HG02678 (cell line): ENCODE measurements at regions not wholly inside any gene's neighbourhood (a gene's known extent, or its start where the extent isn't known, plus 50 kb on each side); places are given as distances from the start of the nearest gene placed in this dataset.

Source experiments
- ATAC-seq: cut with Tn5 transposase; IDR thresholded peaks from one replicate; pipeline ENCODE4 v1.9.1; 2021; ENCODE audit warnings: mild to moderate bottlenecking, moderate library complexity; ENCODE audit not compliant: unreplicated experiment

DNA sequence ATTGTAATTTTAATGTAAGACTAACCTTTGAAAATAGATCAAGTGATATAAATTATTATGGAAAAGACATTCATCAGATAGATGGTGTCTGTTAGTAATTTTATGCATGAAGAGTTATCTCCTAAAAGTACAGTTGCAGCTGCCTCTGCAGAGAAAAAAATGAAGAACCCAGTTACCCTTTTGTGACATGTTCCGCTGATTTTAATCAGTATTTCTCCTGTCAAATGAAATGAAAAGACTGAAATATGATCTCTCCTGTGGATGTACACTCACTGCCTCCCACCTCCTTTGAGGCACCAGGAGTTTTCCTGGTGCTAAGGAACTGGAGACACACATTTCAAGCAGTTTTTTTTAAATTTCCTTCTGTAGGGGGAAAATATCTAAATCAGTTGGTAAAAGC, 277.4 kb downstream of the KIF4B start:
- no peak for ATAC-seq

DNA sequence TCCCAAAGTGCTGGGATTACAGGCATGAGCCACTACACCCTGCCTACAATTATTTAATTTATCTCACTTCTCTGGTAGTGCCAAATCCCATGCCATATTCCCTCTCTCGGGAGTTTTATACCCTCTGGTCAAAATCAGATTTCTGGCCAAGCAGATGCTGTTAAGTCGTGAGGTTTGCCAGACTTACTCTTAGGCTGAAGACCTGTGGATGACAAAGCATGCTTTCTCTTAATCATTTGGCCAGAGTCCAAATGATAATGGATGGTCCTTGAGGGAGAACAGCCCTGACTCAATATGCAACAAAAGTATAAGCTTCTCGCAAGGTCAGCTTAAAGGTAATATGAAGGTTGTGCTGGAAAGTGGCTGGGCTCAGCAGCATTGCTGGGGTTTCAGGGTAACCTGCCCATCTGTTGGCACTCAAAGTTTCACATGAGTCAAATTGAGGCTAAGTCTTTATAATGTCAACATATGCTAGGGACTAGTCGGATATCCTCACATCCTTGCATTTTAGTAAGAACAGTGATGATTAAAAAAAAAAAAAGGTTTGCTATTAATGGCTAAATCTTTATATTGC, 280.1 kb downstream of the KIF4B start:
- no peak for ATAC-seq

DNA sequence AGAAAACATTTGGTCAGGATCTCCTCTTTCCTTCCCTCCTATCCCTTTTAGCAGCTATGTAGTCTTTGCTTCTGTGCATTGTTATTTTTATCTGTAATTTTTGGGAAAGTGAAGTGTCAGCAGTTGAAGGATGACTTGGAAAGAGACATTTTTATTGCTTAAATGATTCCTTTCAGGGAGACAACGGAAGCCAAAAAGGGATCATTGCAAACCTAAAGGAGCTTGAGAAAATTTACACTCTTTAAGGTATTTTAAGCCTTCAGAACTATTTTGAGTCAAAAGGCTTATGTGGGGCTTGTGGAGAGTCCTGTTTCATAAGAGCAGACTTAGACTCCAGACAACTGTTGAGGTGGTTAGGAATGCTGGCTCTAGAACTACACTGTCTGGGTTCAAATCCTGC, 281.6 kb downstream of the KIF4B start:
- no peak for ATAC-seq

DNA sequence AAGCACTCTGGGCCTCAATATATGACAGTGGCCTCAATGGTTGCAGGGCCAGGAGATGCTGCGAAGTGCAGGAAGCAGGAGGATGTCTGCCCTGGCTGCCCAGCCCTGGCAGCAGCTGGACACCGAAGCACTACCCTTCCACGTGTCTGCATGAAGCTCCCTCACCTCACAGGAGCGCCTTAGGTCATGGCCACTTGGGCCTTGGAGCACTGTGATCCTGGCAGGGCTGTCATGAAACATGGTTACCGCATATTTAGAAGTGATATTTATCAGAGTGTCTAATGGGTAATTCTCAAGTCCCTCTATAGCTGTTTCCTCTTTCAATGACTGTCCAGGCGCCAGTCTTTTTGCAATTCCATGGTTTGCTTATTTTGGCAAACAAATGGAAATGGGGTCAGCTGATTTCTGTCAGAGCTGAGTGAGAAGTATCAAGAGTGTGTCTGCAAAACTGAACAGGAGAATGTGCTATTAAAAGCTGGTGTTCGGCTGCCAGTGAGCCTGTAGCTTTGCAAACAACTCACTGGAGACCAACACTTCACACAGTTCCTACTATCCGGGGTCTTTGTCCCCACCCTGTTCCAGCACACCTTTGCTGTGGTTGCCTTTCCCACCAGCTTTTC, 285.9 kb downstream of the KIF4B start:
- ATAC-seq: no peak

DNA sequence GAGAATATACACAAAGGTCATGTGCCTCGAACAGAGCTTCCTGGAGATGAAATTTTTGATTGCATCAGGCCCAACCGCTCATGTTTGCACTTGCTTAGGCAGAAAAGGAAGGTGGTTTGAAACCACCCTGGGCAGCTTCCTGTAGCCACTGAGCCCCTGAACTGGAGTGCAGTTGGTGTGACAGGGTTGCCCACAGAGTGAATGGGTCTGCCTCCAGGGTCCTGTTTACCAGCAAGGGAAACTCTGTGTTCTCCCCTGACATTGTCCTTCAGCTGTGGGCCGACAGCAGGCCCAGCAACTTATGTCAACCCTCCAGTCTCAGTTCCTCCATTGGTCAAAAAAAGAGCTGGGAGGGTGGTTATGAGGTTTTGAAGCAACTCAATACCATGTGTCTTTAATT, 289.6 kb downstream of the KIF4B start:
- ATAC-seq: no peak

DNA sequence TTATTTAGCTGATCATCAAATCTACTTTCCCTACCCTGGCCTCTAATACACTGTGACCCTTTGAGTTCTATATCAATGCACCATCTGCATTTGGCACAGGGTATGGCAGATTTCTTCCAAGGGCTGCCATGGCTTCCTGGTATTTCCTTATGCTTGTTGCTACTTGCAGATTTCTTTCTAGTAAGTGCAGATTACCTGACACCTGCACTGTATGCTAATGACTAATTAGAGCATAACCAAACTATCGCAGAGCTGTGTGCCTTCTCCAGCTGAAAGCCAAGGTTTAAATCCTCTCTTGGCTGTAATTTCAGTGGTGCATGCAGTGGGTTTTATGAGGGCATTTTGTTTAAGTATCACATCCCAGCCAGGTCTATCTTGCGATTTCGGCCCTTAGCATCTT, 293.7 kb downstream of the KIF4B start:
- ATAC-seq: no peak

DNA sequence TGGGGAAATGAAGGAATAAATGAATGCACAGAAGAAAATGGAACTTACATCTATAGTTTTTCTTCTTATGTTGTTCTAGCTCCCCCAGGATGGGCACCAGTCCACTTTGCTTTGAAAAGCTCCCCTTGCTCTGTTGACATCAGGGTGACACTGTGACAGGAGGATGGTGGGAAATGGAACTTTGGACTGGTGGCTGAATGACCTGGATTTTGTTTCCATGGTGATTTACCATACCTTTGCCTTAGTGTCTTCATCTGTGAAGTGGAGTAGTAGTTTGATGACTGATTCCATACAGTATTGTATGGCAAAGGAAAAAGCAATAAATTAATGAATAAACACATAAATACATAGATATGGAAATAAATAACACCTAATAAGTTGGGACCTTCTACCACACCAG, 294.7 kb downstream of the KIF4B start:
- ATAC-seq: no peak

DNA sequence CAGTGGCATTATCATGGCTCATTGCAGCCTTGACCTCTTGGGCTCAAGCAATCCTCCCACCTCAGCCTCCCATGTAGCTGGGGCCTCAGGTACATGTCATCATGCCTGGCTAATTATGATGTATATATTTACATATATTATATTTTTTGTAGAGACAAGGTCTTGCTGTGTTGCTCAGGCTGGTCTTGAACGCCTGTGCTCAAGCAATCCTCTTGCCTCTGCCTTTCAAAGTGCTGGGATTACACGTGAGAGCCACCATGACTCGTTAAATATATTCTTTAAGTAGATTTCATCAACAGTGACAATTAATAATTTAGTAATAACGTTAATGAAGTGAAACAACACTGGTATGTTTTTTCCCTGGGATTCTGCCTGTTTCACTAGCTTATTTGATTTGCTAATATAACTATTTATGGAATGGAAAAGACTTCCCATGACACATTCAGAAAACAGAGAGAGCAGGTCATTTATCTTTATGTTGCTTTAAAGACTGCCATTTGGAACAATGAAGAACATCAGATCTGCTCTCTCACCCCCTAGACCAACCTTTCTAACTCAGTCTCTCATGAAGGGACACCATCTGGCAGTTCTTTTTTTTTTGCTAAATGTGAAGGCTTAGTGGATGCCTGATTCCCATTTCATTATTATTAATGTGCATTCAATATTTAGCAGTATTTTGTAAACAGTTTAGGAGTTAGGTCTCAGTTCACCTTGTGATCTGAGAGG, 295.6 kb downstream of the KIF4B start:
- ATAC-seq: no peak

DNA sequence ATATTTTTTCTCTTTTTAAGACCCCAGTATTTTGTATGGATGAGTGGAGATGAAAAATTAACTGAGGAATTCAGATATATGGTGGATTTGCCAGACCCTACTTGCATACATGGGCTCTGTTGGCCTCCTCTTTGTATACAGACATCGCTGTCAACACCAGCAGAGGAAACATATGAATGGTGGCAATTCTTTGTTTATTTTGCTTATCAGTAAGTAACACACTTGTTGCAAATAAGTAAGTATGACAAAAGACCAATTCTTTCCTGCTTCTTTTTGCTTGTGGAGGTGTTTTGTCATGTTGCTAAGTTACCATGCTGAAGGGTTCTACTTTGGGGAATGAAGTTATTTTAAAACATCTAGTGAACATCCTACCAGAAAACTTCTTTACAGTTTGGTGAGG, 298.2 kb downstream of the KIF4B start:
- ATAC-seq: no peak

DNA sequence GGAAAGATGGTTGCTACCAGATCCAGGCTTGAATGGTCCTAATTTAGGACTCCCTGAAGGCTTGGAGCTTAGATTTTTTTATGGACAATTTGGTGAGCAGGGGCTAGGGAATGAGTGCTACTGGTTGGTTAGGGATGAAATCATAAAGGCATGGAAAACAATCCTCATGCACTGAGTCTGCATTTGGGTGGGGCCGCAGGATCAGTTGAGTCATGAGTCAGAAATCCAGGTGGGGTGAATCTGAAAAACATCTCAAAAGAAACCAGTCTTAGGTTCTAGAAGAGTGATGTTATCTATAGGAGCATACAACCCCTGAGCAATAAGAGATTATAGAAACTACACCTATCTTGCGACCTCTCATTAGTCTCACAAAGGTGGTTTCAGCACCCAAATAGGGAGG, 300.0 kb downstream of the KIF4B start:
- ATAC-seq: no peak

DNA sequence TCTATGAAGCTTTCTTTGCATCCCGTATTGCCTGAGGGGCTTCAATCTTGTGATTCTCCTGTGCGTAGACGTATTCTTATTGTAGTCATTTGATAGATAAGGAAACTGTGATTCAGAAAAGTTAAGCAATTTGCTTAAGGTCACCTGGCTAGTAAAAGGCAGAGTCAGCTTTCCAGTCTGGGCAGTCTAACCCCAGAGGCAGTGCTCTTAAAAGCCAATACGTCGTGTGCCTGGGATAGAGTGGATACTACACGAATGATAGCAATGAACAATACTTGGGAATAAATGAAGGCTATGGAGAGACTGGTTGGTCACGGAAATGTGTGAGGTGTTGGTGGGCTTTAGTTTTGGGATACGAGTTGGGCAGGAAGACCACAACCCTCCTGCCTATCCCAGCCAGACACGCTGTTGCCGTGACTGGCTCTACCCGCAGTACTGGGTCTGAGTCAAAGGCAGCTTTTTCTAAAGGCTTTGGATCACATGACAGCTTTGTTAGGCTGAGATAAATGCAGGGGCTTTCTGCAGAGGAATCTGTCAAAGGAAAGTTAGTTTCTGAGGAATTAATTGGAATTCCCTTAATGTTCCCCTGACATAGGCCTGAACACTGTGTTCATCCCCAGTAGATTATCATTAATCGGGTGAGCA, 302.6 kb downstream of the KIF4B start:
- ATAC-seq: no peak

DNA sequence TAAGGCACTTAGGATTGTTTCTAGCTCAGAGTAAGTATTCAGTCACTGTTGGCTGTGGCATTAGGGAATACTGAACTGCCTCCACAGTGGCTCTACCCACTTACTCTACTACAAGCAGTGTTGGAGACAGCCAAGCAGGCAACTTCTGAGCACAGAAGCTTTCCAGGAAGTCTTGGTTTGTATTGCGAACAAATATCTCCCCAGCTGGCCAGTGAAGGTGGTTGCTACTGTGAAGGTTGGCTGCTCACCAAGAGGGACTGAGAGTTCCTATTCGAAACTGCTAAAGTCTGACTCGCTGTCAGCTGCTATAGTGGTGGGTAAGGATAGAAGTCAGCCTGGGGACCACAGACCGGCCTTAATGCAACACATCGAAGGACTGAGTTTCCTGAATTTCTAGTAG, 319.1 kb downstream of the KIF4B start:
- ATAC-seq: peak; percentile 78

DNA sequence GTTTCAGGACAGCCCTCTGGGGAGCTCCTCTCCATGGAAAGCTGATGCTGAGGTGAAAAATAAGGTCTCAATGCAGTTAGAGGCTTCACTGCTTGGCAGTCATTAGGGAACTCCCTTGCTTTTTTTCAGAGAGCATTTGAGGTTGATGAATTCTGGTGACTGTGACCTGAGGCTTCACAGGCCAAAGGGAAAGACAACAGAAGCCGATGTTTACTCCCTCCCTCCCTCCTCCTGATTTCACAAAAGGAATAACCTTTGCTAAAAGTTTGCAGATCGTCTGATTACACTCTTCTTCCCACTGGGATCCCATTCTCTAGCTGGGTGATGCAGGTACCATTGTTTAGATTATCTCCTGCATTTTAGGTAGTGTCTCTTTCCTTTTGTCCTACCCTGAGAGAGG, 329.4 kb downstream of the KIF4B start:
- ATAC-seq: no peak

DNA sequence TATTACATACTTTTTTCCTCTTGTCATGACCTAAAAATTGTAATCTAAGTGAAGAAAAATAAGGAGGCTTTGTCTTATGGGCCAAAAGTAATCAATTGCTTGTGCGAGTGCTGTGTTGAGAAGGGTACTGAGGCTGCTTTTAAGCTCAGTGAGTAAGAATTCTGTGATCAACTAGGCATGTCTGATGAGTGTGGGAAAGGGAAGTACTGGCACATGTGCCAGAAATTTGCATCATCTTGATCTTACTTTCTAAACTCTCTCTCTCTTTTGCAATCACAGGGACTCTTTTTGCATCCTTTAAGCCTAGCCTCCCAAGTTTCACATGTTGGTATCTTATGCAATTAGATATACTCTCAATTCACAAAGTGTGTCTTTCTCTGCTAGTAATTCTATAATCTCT, 329.9 kb downstream of the KIF4B start:
- no peak for ATAC-seq

DNA sequence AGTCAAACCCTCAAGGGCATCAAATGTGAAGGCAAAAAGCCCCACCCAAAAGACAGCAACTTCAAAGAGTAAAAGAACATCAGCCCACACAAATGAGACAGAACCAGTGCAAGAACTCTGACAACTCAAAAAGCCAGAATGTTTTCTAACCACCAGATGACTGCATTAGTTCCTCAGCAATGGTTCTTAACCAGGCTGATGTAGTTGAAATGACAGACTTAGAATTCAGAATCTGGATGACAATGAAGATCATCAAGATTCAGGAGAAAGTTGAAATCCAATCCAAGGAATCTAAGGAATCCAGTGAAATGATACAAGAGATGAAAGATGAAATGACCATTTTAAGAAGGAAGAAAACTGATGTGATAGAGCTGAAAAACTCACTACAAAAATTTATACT, 339.7 kb downstream of the KIF4B start:
- no peak for ATAC-seq

DNA sequence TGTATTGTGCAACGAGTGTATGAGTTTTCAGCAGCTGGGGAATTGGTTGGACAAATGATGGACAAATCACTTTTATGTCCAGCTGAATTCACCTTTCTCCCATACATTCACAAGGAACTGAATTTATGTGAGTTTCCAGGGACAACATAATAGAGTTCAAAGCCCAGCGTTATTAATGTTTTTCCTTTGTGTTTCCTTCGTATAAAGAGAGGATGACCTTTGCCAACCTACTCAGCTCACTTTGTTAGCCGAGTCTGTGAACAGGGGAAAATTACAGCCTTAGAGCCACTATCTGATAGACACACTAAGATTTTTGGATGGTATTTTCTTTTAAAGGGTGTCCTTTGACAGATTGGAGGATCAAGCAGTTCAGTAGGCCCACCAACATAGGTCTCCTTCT, 352.5 kb downstream of the KIF4B start:
- no peak for ATAC-seq

DNA sequence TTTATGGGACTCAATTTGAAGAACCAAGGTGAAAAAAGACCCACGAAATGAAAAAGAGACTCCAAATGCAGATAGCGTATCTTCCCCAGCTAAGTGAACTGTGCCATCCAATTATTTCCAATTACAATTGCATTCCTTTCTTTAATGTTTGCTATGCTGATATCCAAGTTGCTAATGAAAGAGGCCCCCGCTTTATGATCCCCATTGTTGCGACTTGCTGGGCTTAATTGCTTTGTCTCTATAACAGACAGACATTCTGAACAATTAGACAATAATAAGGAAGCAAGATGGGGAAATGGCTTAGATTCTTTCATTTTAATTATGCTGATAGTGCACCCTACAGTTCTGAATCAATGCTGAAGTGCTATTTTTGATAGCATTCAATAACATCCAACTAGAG, 354.3 kb downstream of the KIF4B start:
- no peak for ATAC-seq

DNA sequence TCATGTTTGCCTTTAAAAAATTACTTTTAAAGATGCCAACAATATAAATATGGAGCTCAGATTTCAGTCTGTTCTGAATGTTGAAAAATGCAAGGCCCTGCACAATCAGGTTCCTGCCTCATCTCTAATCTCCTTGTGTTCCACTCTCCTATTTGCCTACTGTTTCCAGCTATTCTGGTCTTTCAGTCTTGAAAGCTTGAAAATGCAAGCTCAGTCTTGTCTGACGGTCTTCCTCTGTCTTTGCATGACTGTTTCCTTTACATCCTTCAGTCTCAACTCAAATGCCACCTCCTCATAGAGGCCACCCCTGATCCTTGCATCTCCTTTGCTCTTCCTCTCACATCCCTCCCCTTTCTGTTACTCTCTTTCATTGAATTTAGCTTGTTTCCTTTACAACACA, 354.9 kb downstream of the KIF4B start:
- ATAC-seq: no peak

DNA sequence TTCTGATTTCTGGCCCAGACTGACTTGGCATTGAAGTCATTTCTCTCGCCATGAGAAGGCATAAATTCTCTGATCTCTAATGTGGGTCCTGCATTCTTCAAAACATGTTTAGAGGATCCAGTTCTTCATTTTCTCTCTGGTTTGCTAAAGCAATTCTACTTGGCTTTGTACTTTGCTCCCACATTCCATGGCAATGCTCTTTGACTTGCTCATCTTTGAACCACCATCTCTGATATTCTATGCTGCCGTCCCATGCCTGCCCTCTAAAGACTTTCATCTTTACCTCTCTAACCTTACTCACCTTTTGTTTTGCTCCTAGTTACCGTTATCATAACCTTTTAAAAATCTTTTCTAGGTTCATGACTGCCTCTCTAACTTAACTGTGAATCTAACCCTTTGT, 366.9 kb downstream of the KIF4B start:
- ATAC-seq: no peak

DNA sequence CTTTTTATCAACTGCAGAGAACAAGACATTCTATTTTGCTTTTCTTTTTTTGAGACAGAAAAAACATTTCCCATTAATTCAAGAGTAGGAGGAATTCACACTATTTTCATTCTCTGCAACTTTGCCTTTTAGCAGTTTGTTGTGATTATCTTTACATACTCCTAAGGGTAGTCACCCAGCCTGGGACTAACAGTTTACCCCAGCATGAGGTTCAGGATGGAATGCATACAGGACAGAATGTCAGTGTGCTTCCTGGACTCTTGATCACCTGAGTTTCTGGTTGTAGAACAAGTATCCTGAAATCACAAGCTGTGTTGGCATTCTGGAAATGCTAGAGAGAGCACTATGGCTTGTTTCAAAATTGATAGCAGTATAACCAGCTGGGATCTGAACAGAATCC, 368.1 kb downstream of the KIF4B start:
- no peak for ATAC-seq

DNA sequence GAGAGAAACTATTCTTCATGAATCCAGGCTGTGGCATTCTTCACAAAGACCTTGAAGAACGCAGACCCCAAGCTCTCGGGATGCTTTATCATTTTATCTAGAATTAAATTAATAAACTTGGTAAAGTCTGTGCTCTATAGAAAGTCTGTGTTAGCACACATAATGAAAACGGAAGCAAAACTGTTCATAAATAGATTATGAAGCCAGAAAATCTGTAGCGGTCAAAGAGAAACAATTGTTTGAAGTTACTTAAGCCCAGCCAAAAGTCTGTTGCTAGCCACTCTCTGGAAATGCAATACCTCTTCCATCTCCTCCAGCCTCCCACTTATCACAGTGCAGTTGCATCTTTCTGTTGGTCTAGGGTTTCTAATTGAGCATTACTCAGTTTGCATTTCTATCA, 375.9 kb downstream of the KIF4B start:
- no peak for ATAC-seq

DNA sequence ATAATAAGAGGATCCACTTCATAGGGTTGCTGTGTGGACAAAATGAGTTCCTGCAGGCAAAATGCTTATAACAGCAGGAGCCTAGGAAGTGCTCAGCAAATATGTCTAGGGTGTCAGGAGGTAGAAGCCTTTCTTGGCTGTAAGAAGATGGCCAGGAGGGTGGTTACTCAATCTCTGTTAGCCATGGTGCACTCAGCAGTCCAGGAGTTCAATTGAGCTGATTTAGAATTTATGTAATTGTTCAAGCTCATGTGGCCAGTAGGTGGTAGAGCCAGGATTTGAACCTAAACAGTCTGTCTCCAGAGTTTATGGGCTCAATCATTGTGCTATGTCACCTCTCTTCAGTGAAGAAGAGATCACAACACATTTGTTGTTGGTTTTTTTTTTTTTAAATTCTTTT, 381.2 kb downstream of the KIF4B start:
- no peak for ATAC-seq
